Tibial artery (tissue), 4 donors: ENCODE measurements at regions not wholly inside any gene's neighbourhood (a gene's known extent, or its start where the extent isn't known, plus 50 kb on each side); places are given as distances from the start of the nearest gene placed in this dataset.

Experiments used
- DNase-seq, 2 donors: peaks; one replicate each; pipeline ENCODE4 v3.0.0-alpha.2; 2019
- H3K27ac ChIP-seq, 2 donors: fragments of 200-600 bp; sonication (generic) in 1 of 2; 1 replicate in 1 of 2; 2 replicates in 1 of 2; pipeline ENCODE4 v1.5.1; 2018 to 2019; ENCODE audit warnings: mild to moderate bottlenecking in 1 of 2
- H3K27me3 ChIP-seq, 2 donors: fragments of 200-600 bp; sonication (generic) in 1 of 2; one replicate each; pipeline versions ENCODE4 v1.5.1 to v1.6.0; 2016 to 2019
- H3K36me3 ChIP-seq, 3 donors: fragments of 200-600 bp; sonication (generic) in 2 of 3; one replicate each; pipeline ENCODE4 v1.5.1; 2016 to 2019; ENCODE audit warnings: mild to moderate bottlenecking in 2 of 3
- H3K4me1 ChIP-seq, 4 donors: fragments of 200-600 bp; sonication (generic) in 2 of 4; 1 replicate in 3 of 4; 2 replicates in 1 of 4; pipeline ENCODE4 v1.5.1; 2016 to 2019
- H3K4me3 ChIP-seq, 2 donors: fragments of 200-600 bp; sonication (generic) in 1 of 2; 1 replicate in 1 of 2; 2 replicates in 1 of 2; pipeline ENCODE4 v1.5.1; 2018 to 2019; ENCODE audit warnings: mild to moderate bottlenecking in 2 of 2
- H3K9me3 ChIP-seq, 3 donors: fragments of 200-600 bp; sonication (generic) in 1 of 3; one replicate each; pipeline ENCODE4 v1.5.1; 2016 to 2019
- intact Hi-C: fragments of 100-400 bp; cut with DNase I; formaldehyde crosslinking; loops from one replicate; pipeline ENCODE4 v1.15.0; 2023; ENCODE audit warnings: low total_unique reads
- TF ChIP-seq, protein P1 (sequence below), 2 experiments: fragments of 200-600 bp in 1 of 2; fragments of 450-650 bp in 1 of 2; IDR thresholded peaks; one replicate each; pipeline ENCODE4 v1.5.1; 2017 to 2019; ENCODE audit warnings: antibody characterized with exemption in 2 of 2, mild to moderate bottlenecking in 1 of 2, moderate library complexity in 1 of 2

DNA sequence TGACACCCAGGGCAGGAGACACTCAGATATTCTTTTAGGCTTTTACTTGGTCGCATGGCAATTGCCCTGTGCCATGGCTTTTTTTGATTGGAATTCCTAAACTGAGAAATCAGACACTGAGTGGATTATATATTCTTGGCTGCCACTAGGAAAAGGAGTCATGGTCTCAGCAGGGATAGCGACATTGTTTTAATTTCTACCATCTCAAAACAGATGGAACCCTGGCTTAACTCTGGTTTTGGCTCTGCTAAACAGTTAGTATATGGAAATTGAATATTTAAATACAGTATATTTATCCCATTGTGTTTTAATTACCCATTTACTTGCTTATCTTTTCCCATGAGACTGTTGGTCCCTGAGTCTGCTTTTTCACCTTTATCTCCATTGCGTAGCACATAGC is 84.0 kb downstream of the DACT1 start:
- no peaks in the 10 kb centered on the region for H3K9me3 ChIP-seq
- H3K4me3 ChIP-seq, result no peak overlapping the region
- no peaks in the 10 kb centered on the region for H3K4me1 ChIP-seq
- no peak for DNase-seq
- H3K27me3 ChIP-seq, result no peaks in the 10 kb centered on the region
- TF ChIP-seq, protein P1, sequence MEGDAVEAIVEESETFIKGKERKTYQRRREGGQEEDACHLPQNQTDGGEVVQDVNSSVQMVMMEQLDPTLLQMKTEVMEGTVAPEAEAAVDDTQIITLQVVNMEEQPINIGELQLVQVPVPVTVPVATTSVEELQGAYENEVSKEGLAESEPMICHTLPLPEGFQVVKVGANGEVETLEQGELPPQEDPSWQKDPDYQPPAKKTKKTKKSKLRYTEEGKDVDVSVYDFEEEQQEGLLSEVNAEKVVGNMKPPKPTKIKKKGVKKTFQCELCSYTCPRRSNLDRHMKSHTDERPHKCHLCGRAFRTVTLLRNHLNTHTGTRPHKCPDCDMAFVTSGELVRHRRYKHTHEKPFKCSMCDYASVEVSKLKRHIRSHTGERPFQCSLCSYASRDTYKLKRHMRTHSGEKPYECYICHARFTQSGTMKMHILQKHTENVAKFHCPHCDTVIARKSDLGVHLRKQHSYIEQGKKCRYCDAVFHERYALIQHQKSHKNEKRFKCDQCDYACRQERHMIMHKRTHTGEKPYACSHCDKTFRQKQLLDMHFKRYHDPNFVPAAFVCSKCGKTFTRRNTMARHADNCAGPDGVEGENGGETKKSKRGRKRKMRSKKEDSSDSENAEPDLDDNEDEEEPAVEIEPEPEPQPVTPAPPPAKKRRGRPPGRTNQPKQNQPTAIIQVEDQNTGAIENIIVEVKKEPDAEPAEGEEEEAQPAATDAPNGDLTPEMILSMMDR (IDR thresholded peaks at IDR 0.05), result no peak
- intact Hi-C loops, result no loop called here
- H3K36me3 ChIP-seq, result no peaks in the 10 kb centered on the region
- no peak overlapping the region for H3K27ac ChIP-seq

DNA sequence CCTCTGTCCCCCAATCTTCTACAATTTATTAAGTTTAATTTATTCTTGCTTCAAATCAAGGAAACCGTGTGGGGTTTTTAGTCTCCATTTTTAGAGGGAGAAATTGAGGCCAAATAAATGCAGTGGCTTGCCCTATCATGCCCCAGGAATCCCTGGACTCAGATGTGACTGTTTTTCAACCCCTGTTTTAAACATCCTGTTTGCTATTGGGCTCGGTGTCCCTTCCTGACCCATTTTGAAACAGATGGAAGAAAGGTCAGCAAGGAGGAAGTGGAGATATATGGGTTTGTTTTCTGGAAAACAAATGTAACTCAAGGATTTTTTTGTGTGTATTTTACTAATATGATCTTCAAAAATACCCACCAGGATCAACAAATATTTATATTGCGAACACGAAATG is 84.7 kb downstream of the DACT1 start:
- DNase-seq, result no peak
- H3K4me1 ChIP-seq, result no peaks in the 10 kb centered on the region
- intact Hi-C loops, result no loop called here
- H3K36me3 ChIP-seq, result no peaks in the 10 kb centered on the region
- no peaks in the 10 kb centered on the region for H3K27me3 ChIP-seq
- H3K27ac ChIP-seq, result no peak overlapping the region
- H3K9me3 ChIP-seq, result no peaks in the 10 kb centered on the region
- TF ChIP-seq, protein P1 (IDR thresholded peaks at IDR 0.05), result no peak
- H3K4me3 ChIP-seq, result no peak overlapping the region

DNA sequence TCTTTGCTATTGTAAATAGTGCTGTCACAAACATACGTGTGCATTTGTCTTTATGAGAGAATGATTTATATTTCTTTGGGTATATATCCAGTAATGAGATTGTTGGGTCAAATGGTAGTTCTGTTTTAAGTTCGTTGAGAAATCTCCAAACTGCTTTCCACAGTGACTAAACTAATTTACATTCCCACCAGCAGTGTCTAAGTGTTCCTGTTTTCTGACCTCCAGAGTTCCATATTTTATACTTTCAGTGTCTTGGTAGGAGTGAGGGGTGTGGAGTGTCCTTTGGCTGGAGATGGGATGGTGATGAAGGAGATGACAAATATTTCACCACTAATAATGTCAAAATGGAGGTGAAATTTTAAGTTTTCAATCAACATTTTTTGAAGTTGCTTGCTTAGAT is 86.4 kb downstream of the DACT1 start:
- TF ChIP-seq, protein P1 (IDR thresholded peaks at IDR 0.05), result no peak
- Histone ChIP-seq H3K9me3 (no peaks in the 10 kb centered on the region), H3K36me3 (no peaks in the 10 kb centered on the region), H3K4me3 (no peak overlapping the region), H3K4me1 (no peaks in the 10 kb centered on the region), H3K27ac (no peak overlapping the region), H3K27me3 (no peaks in the 10 kb centered on the region)
- DNase-seq, result no peak
- intact Hi-C loops, result no loop called here

DNA sequence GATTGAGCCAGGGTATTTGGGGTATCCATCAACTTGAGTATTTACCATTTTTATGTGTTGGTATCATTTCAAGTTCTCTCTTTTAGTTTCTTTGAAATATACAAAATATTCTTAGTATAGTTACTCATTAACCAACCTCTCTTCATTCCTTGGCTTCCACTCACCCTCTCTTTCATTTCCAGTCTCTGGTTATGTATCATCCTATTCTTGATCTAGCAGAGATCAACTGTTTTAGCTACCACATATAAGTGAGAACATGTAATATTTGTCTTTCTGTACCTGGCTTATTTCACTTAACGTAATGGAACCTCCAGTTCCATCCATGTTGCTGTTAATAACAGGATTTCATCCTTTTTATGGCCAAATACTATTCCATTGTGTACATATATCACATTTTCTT is 86.9 kb downstream of the DACT1 start:
- no peak for DNase-seq
- no peaks in the 10 kb centered on the region for H3K9me3 ChIP-seq
- no peaks in the 10 kb centered on the region for H3K27me3 ChIP-seq
- no peak overlapping the region for H3K4me3 ChIP-seq
- H3K36me3 ChIP-seq, result no peaks in the 10 kb centered on the region
- TF ChIP-seq, protein P1 (IDR thresholded peaks at IDR 0.05), result no peak
- intact Hi-C loops, result no loop called here
- H3K27ac ChIP-seq, result no peak overlapping the region
- no peaks in the 10 kb centered on the region for H3K4me1 ChIP-seq

DNA sequence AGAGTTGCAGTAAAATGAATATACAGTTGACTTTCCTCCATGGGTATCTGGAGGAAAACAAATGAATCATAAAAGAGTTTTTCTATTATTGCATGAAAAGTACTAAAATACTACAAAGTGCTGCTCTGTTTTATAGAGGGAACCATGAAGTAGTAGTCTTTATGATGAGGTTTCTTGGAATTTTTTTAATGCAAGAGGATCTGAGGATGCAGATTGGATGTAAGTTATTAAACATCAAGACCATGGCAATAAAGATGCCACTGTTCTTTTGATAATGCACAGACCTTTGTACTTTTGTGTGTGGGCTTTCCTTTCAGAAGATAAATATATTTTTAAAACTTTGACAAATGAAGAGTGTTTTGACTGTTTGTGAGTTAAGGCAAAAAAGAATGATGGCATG is 87.5 kb downstream of the DACT1 start:
- Histone ChIP-seq H3K27me3 (no peaks in the 10 kb centered on the region), H3K27ac (no peak overlapping the region), H3K36me3 (no peaks in the 10 kb centered on the region), H3K4me3 (no peak overlapping the region), H3K9me3 (no peaks in the 10 kb centered on the region), H3K4me1 (no peaks in the 10 kb centered on the region)
- no peak for DNase-seq
- intact Hi-C loops, result no loop called here
- TF ChIP-seq, protein P1 (IDR thresholded peaks at IDR 0.05), result no peak

DNA sequence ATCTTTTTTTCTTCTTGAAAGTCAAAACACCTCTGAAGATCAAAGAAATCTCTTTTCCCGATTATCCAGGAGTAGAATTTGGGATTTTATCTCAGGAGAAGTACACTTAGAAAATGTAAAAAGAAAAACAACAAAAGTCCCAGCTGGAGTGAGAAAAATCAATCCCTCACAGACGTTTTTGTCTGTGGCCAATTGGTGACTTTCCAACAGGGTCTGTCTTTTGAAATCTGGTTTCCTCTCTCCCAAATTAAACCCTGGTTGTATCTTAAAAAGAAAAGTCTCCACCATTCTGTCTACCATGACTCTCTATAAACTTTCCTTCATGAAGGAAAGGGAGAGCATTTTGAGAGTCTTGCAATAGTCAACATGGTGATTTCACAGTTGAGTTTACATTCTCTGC is 88.1 kb downstream of the DACT1 start:
- no peak overlapping the region for H3K4me3 ChIP-seq
- no peak for DNase-seq
- no peaks in the 10 kb centered on the region for H3K27me3 ChIP-seq
- TF ChIP-seq, protein P1 (IDR thresholded peaks at IDR 0.05), result no peak
- no peak overlapping the region for H3K27ac ChIP-seq
- no peaks in the 10 kb centered on the region for H3K9me3 ChIP-seq
- no peaks in the 10 kb centered on the region for H3K36me3 ChIP-seq
- intact Hi-C loops, result no loop called here
- peaks cover 0 to 6% (median 2%) of the 10 kb centered on the region in 4 donors for H3K4me1 ChIP-seq
